Erythroblast (primary cell): ENCODE measurements at regions not wholly inside any gene's neighbourhood (a gene's known extent, or its start where the extent isn't known, plus 50 kb on each side); places are given as distances from the start of the nearest gene placed in this dataset.
"Not testable (repeated sequence)": the region's sequence is repeated elsewhere in the genome, so short reads cannot be mapped to it uniquely, and the experiment has no call there.

ENCODE experiments used
- GATA1 ChIP-seq: IDR thresholded peaks from 2 replicates; pipeline ENCODE4 v1.6.1; 2011; ENCODE audit warnings: low read depth, mild to moderate bottlenecking, control low read depth, low read length, moderate library complexity
- POLR2A ChIP-seq: IDR thresholded peaks from 2 replicates; pipeline ENCODE4 v1.6.1; 2011; ENCODE audit warnings: mild to moderate bottlenecking, low read length

DNA sequence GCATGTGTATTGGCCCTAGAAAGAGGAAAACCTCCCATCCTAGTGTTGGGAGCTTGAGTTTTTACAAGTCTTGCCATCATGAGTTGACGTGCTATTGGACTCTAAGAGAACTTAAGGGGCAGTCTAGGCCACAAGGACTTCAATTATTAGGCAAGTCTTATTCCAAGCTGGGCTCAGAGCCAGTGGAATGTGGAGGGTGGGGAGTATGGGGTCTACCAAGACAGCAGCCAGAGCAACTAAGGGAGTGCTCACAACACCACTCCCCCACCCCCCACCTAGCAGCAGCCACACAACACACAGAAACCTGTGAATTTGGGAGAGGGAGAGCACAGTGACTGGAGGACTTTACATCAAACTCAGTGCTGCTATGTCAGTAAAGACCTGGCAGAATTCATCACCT, 1625.6 kb downstream of the SPATA31A7 start:
- TF ChIP-seq POLR2A, GATA1: not testable (repeated sequence)
